GM12872 (cell line): ENCODE measurements at regions not wholly inside any gene's neighbourhood (a gene's known extent, or its start where the extent isn't known, plus 50 kb on each side); places are given as distances from the start of the nearest gene placed in this dataset.

Experiments
- CTCF ChIP-seq: IDR thresholded peaks from 3 replicates; pipeline ENCODE4 v1.5.1; 2011; ENCODE audit warnings: low read depth, mild to moderate bottlenecking, low read length, moderate library complexity; ENCODE audit not compliant: insufficient read depth

GRCh38 chr13:80717776-80718175 lies 376.9 kb upstream of the SPRY2 start:
- TF ChIP-seq CTCF, result no peak

- TF ChIP-seq CTCF, result no peak
Observed at GRCh38 chr13:80716610-80717081, 375.7 kb upstream of the SPRY2 start.

DNA sequence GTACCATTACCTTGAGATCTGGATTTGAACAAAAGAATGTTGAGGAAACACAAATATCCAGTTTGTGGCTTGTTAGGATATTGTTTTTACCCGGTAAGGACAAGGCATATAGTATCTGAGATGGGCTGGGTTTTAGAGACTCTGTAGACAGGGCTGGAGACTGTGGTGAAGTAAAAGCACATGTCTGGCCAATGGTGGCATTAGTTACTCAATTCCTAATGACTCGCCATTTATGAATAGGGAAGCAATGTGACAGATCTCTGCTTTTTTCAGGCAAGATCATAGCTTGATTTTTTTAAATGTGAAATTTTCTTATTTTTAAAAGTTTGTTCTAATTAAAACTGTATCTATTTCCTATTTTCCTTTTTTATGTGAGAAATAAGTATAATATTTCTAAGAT lies 371.1 kb upstream of the SPRY2 start:
- no peak for TF ChIP-seq CTCF

DNA sequence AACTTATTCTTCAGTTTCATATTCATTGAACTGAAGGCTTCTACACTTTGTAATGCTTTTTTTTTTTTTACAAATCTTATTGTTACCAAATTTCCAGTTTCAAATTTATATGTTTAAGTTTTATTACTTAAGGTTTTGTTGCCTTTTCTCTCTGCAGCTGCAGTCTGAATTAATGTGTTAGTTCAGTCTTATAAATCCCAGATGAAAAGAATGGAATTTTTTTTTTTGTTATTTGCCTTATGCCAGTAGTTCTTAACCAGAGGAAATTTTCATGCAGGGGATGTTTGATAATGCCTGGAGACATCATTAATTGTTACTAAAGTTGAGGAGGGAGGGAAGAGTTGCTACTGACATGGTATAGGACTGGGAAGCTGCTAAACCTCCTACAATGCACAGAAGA lies 367.9 kb upstream of the SPRY2 start:
- TF ChIP-seq CTCF, result no peak

GRCh38 chr13:80707000-80707983 lies 366.4 kb upstream of the SPRY2 start:
- no peak for TF ChIP-seq CTCF

DNA sequence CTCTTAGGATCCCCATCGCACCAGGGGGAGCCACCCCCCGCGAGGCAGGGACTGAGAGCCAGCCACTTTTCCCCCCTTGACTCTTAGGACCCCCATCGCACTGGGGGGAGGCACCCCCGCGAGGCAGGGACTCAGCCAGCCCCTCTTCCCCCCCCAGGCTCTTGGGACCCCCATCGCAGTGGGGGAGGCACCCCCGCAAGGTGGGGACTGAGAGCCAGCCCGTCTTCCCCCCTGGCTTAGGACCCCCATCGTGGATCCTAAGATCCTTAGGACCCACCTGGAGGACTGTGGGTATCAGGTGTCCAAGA lies 365.2 kb upstream of the SPRY2 start:
- no peak for TF ChIP-seq CTCF

DNA sequence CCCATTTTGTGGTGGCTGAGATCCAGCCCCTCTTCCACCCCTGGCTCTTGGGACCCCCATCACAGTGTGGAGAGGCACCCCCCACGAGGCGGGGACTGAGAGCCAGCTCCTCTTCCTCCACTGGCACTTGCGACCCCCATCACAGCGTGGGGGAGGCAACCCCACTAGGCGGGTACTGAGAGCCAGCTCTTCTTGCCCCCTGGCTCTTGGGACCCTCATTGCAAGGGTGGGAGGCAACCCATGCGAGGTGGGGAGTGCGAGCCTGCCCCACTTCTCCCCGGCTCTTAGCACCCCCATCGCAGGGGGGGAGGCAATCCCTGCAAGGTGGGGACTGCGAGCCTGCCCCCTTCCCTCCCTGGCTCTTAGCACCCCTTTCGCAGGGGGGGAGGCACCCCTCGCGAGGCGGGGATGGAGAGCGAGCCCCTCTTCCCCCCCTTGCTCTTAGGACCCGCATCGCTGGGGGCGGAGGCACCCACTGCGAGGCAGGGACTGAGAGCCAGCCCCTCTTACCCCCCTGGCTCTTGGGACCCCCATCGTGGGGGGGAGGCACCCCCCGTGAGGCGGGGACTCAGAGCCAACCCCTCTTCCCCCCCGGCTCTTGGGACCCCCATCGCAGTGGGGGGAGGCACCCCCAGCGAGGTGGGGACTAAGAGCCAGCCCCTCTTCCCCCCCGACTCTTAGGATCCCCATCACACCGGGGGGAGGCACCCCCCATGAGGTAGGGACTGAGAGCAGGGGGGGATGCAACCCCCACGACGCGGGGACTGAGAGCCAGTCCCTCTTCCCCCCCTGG lies 364.6 kb upstream of the SPRY2 start:
- no peak for TF ChIP-seq CTCF
